H9 (cell line): ENCODE measurements at regions not wholly inside any gene's neighbourhood (a gene's known extent, or its start where the extent isn't known, plus 50 kb on each side); places are given as distances from the start of the nearest gene placed in this dataset.

ENCODE experiments used
- DNase-seq: peaks from one replicate; pipeline ENCODE4 v3.0.0-alpha.2; 2017
- H2AFZ ChIP-seq: one replicate; pipeline ENCODE4 v1.6.1; 2013; ENCODE audit warnings: mild to moderate bottlenecking, low read length, control low read depth, moderate library complexity
- H2AK5ac ChIP-seq: 2 replicates; pipeline ENCODE4 v1.6.1; 2013; ENCODE audit warnings: low read length, control low read depth, mixed read lengths; ENCODE audit not compliant: insufficient read length
- H2BK120ac ChIP-seq: one replicate; pipeline ENCODE4 v1.6.1; 2013; ENCODE audit warnings: low read depth, mild to moderate bottlenecking, low read length, control low read depth, inconsistent platforms; ENCODE audit not compliant: poor library complexity, severe bottlenecking
- H2BK12ac ChIP-seq: 2 replicates; pipeline ENCODE4 v1.6.1; 2013; ENCODE audit warnings: low read length, control low read depth, mixed read lengths, low read depth; ENCODE audit not compliant: insufficient read length
- H2BK15ac ChIP-seq: 2 replicates; pipeline ENCODE4 v1.6.1; 2013; ENCODE audit warnings: low read depth, low read length, control low read depth
- H2BK20ac ChIP-seq: one replicate; pipeline ENCODE4 v1.6.1; 2013; ENCODE audit warnings: low read depth, mild to moderate bottlenecking, low read length, control low read depth, inconsistent platforms; ENCODE audit not compliant: poor library complexity, severe bottlenecking
- H2BK5ac ChIP-seq: 2 replicates; pipeline ENCODE4 v1.6.1; 2013; ENCODE audit warnings: low read length, control low read depth, mixed read lengths; ENCODE audit not compliant: insufficient read length
- H3K14ac ChIP-seq: 2 replicates; pipeline ENCODE4 v1.6.1; 2013; ENCODE audit warnings: low read length, control low read depth; ENCODE audit not compliant: insufficient read depth
- H3K18ac ChIP-seq: 2 replicates; pipeline ENCODE4 v1.6.1; 2013; ENCODE audit warnings: low read depth, mild to moderate bottlenecking, mixed read lengths, low read length, control low read depth; ENCODE audit not compliant: insufficient read length
- H3K23ac ChIP-seq: 2 replicates; pipeline ENCODE4 v1.6.1; 2013; ENCODE audit warnings: low read length, control low read depth, mixed read lengths, low read depth; ENCODE audit not compliant: insufficient read length
- H3K23me2 ChIP-seq: 2 replicates; pipeline ENCODE4 v1.6.1; 2013; ENCODE audit warnings: low read depth, mild to moderate bottlenecking, mixed read lengths, low read length, control low read depth; ENCODE audit not compliant: insufficient read length, poor library complexity, severe bottlenecking
- H3K27ac ChIP-seq: 2 replicates; pipeline ENCODE4 v1.5.1; 2013; ENCODE audit warnings: low read length, control low read depth, mixed read lengths, low read depth; ENCODE audit not compliant: insufficient read length
- H3K27me3 ChIP-seq: 2 replicates; pipeline ENCODE4 v1.6.1; 2013; ENCODE audit warnings: low read length, control low read depth, inconsistent platforms; ENCODE audit not compliant: insufficient read depth
- H3K4ac ChIP-seq: 2 replicates; pipeline ENCODE4 v1.6.1; 2013; ENCODE audit warnings: low read depth, mild to moderate bottlenecking, control low read depth, inconsistent platforms, low read length, moderate library complexity
- H3K4me1 ChIP-seq: 2 replicates; pipeline ENCODE4 v1.6.1; 2013; ENCODE audit warnings: low read length, control low read depth, inconsistent platforms; ENCODE audit not compliant: insufficient read depth
- H3K4me2 ChIP-seq: 2 replicates; pipeline ENCODE4 v1.6.1; 2013; ENCODE audit warnings: low read length, control low read depth, mixed read lengths; ENCODE audit not compliant: insufficient read length, insufficient read depth
- H3K56ac ChIP-seq: 2 replicates; pipeline ENCODE4 v1.6.1; 2013; ENCODE audit warnings: low read depth, mild to moderate bottlenecking, mixed read lengths, low read length, control low read depth; ENCODE audit not compliant: insufficient read length
- H3K79me1 ChIP-seq: 2 replicates; pipeline ENCODE4 v1.6.1; 2013; ENCODE audit warnings: low read depth, mild to moderate bottlenecking, moderate library complexity, low read length, control low read depth, inconsistent platforms; ENCODE audit not compliant: insufficient read depth, poor library complexity, severe bottlenecking
- H3K79me2 ChIP-seq: 2 replicates; pipeline ENCODE4 v1.6.1; 2013; ENCODE audit warnings: low read length, control low read depth, inconsistent platforms; ENCODE audit not compliant: insufficient read depth
- H3K9ac ChIP-seq: 2 replicates; pipeline ENCODE4 v1.6.1; 2013; ENCODE audit warnings: low read length, control low read depth, mixed read lengths; ENCODE audit not compliant: insufficient read length; ENCODE audit errors: extremely low read depth
- H3K9me3 ChIP-seq: one replicate; pipeline ENCODE4 v1.6.1; 2013; ENCODE audit warnings: low read depth, low read length, inconsistent platforms; ENCODE audit not compliant: control insufficient read depth
- H3T11ph ChIP-seq: one replicate; pipeline ENCODE4 v1.6.1; 2013; ENCODE audit warnings: mild to moderate bottlenecking, low read length, control low read depth, inconsistent platforms
- H4K20me1 ChIP-seq: one replicate; pipeline ENCODE4 v1.6.1; 2013; ENCODE audit not compliant: control insufficient read depth, insufficient read length, insufficient read depth
- H4K5ac ChIP-seq: 2 replicates; pipeline ENCODE4 v1.6.1; 2013; ENCODE audit warnings: low read depth, mild to moderate bottlenecking, mixed read lengths, low read length, control low read depth; ENCODE audit not compliant: insufficient read length
- H4K8ac ChIP-seq: replicated peaks from 2 replicates; pipeline ENCODE4 v1.6.1; 2013; ENCODE audit warnings: low read length, control low read depth, mixed read lengths, low read depth; ENCODE audit not compliant: insufficient read length
- H4K91ac ChIP-seq: 2 replicates; pipeline ENCODE4 v1.6.1; 2013; ENCODE audit warnings: low read depth, mild to moderate bottlenecking, moderate library complexity, mixed read lengths, low read length, control low read depth; ENCODE audit not compliant: insufficient read length
- H3K27ac Mint-ChIP-seq, 3 experiments: 2 replicates in 2 of 3; 3 replicates in 1 of 3; pipeline ENCODE4 v1.8.0; 2020 to 2021; ENCODE audit warnings: mixed read lengths in 3 of 3, mild to moderate bottlenecking in 1 of 3, moderate library complexity in 1 of 3
- H3K27me3 Mint-ChIP-seq: 2 replicates; pipeline ENCODE4 v1.8.0; 2021; ENCODE audit warnings: low read depth, mild to moderate bottlenecking, moderate library complexity, mixed read lengths
- H3K36me3 Mint-ChIP-seq, 3 experiments: 2 replicates in 2 of 3; 3 replicates in 1 of 3; pipeline ENCODE4 v1.8.0; 2020 to 2021; ENCODE audit warnings: low read depth in 3 of 3, mixed read lengths in 3 of 3; ENCODE audit not compliant: insufficient read depth in 1 of 3
- H3K4me1 Mint-ChIP-seq, 2 experiments: 2 replicates each; pipeline ENCODE4 v1.8.0; 2020; ENCODE audit warnings: mixed read lengths in 2 of 2
- H3K4me3 Mint-ChIP-seq, 2 experiments: 2 replicates in 1 of 2; 3 replicates in 1 of 2; pipeline ENCODE4 v1.8.0; 2020 to 2021; ENCODE audit warnings: mild to moderate bottlenecking in 2 of 2, mixed read lengths in 2 of 2, moderate library complexity in 1 of 2
- H3K9me3 Mint-ChIP-seq, 2 experiments: 2 replicates in 1 of 2; 3 replicates in 1 of 2; pipeline ENCODE4 v1.8.0; 2020; ENCODE audit warnings: mild to moderate bottlenecking in 2 of 2, mixed read lengths in 2 of 2, moderate library complexity in 1 of 2
- WGBS: extraction: QIAGEN DNeasy Blood & Tissue Kit; methylation state at CpG from one replicate; pipeline ENCODE4 v1.1.7; 2013; ENCODE audit warnings: missing lambda C conversion rate, low lambda C conversion rate, mixed read lengths; ENCODE audit not compliant: insufficient read length; ENCODE audit errors: extremely low coverage; 5-methylcytosine and 5-hydroxymethylcytosine counted together
- TF ChIP-seq, protein P1 (sequence below): fragments of 200-600 bp; sonication (generic); conservative IDR thresholded peaks from 3 replicates; pipeline ENCODE4 v1.8.0; 2021; ENCODE audit warnings: antibody characterized with exemption, mild to moderate bottlenecking

DNA sequence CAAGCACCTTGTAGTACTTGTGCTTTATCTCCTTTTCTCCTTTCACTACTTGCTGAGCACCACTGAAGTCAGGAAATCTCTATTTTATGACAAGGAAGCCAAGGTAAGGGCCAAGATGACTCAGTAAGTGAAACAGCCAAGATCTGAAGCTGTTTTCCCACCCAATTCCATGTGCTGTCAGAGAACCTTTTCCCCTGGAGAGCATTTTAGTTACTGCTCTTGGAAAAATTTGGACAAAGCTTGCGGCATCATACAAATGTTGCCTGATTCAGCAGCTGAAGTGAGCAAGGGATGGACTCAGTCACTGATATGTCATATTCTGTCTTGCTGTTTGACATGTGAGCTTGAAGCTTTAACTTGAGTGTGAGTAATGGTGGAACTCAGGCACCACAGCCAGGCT, 391.4 kb downstream of the RAB28 start:
- Histone ChIP-seq H2BK15ac (no peak overlapping the region), H3K9ac (no peak overlapping the region), H3K9me3 (no peaks in the 10 kb centered on the region), H3T11ph (no peak overlapping the region), H3K27me3 (no peaks in the 10 kb centered on the region; the same call in 1 of the 2 replicates), H3K27ac (no peak overlapping the region), H2BK5ac (no peak overlapping the region), H3K18ac (no peak overlapping the region), H4K8ac (no peak overlapping the region), H4K91ac (no peak overlapping the region), H2BK120ac (no peak overlapping the region), H2BK12ac (no peak overlapping the region), H3K23me2 (no peaks in the 10 kb centered on the region), H3K14ac (no peak overlapping the region), H3K4me2 (no peak overlapping the region), H3K56ac (no peak overlapping the region), H2AK5ac (no peak overlapping the region), H3K4me1 (peaks cover 4% of the 10 kb centered on the region; the same call in 1 of the 2 replicates), H2BK20ac (no peak overlapping the region), H3K79me1 (no peaks in the 10 kb centered on the region), H4K20me1 (no peaks in the 10 kb centered on the region), H3K23ac (no peak overlapping the region), H4K5ac (no peak overlapping the region), H3K79me2 (no peaks in the 10 kb centered on the region), H2AFZ (no peak overlapping the region), H3K4ac (no peak overlapping the region)
- TF ChIP-seq, protein P1, sequence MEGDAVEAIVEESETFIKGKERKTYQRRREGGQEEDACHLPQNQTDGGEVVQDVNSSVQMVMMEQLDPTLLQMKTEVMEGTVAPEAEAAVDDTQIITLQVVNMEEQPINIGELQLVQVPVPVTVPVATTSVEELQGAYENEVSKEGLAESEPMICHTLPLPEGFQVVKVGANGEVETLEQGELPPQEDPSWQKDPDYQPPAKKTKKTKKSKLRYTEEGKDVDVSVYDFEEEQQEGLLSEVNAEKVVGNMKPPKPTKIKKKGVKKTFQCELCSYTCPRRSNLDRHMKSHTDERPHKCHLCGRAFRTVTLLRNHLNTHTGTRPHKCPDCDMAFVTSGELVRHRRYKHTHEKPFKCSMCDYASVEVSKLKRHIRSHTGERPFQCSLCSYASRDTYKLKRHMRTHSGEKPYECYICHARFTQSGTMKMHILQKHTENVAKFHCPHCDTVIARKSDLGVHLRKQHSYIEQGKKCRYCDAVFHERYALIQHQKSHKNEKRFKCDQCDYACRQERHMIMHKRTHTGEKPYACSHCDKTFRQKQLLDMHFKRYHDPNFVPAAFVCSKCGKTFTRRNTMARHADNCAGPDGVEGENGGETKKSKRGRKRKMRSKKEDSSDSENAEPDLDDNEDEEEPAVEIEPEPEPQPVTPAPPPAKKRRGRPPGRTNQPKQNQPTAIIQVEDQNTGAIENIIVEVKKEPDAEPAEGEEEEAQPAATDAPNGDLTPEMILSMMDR = no peak
- H3K36me3 Mint-ChIP-seq = no peaks in the 10 kb centered on the region
- H3K27me3 Mint-ChIP-seq = no peaks in the 10 kb centered on the region
- no peak overlapping the region for H3K27ac Mint-ChIP-seq
- H3K9me3 Mint-ChIP-seq = peaks cover 0 to 3% of the 10 kb centered on the region in 2 experiments; a peak in 3 of 5 replicates
- DNase-seq = no peak
- H3K4me3 Mint-ChIP-seq = no peak overlapping the region
- WGBS = no CpG with 5 or more reads among the region's 1 CpG
- peaks cover 22 to 36% of the 10 kb centered on the region in 2 experiments for H3K4me1 Mint-ChIP-seq
